Lung (tissue), 11 donors: ENCODE measurements at regions not wholly inside any gene's neighbourhood (a gene's known extent, or its start where the extent isn't known, plus 50 kb on each side); places are given as distances from the start of the nearest gene placed in this dataset.

Source experiments
- ATAC-seq: fragments of 200-7000 bp; cut with Tn5 transposase; one replicate; pipeline ENCODE4 v1.9.1; 2020; ENCODE audit warnings: moderate number of reproducible peaks; ENCODE audit not compliant: insufficient read depth, low FRiP score
- DNase-seq, 3 donors: peaks; one replicate each; pipeline ENCODE4 v3.0.0-alpha.2; 2013 to 2017
- H3K27ac ChIP-seq, 2 donors: one replicate each; pipeline ENCODE4 v1.5.1; 2013; ENCODE audit warnings: mild to moderate bottlenecking in 2 of 2, moderate library complexity in 2 of 2, control low read depth in 1 of 2, inconsistent platforms in 1 of 2, low read depth in 1 of 2, low read length in 1 of 2
- H3K27me3 ChIP-seq, 3 donors: one replicate each; pipeline ENCODE4 v1.5.1; 2013; ENCODE audit warnings: low read length in 2 of 3; ENCODE audit not compliant: control insufficient read depth in 3 of 3, insufficient read depth in 3 of 3
- H3K36me3 ChIP-seq, 4 donors: one replicate each; pipeline ENCODE4 v1.5.1; 2013; ENCODE audit warnings: low read length in 4 of 4, mild to moderate bottlenecking in 1 of 4, moderate library complexity in 1 of 4; ENCODE audit not compliant: control insufficient read depth in 4 of 4, insufficient read depth in 4 of 4
- H3K4me1 ChIP-seq, 5 donors: one replicate each; pipeline ENCODE4 v1.5.1; 2013; ENCODE audit warnings: low read length in 5 of 5, mild to moderate bottlenecking in 2 of 5, moderate library complexity in 1 of 5; ENCODE audit not compliant: control insufficient read depth in 5 of 5, insufficient read depth in 5 of 5
- H3K4me3 ChIP-seq: one replicate; pipeline ENCODE4 v1.5.1; 2013; ENCODE audit warnings: mild to moderate bottlenecking, control low read depth, moderate library complexity
- H3K9ac ChIP-seq, 2 donors: one replicate each; pipeline ENCODE4 v1.5.1; 2013; ENCODE audit warnings: low read length in 2 of 2, control low read depth in 1 of 2; ENCODE audit not compliant: insufficient read depth in 1 of 2
- H3K9me3 ChIP-seq, 4 donors: one replicate each; pipeline ENCODE4 v1.5.1; 2013; ENCODE audit warnings: low read length in 3 of 4, mild to moderate bottlenecking in 1 of 4, moderate library complexity in 1 of 4; ENCODE audit not compliant: control insufficient read depth in 4 of 4, insufficient read depth in 3 of 4
- CTCF ChIP-seq: IDR thresholded peaks from 2 replicates; pipeline ENCODE4 v1.5.1; 2012; ENCODE audit warnings: mild to moderate bottlenecking; ENCODE audit errors: control extremely low read depth, extremely low read depth
- WGBS, 2 donors: extraction: QIAGEN DNeasy Blood & Tissue Kit; methylation state at CpG; one replicate each; pipeline ENCODE4 v1.1.7; 2013; 5-methylcytosine and 5-hydroxymethylcytosine counted together
- donor health status: control.
- donor health status: control.
- donor health status: Bipolar disorder and iron deficiency.
- donor health status: healthy.
- donor health status: DM: yes; HTN: yes; CAD: no.

DNA sequence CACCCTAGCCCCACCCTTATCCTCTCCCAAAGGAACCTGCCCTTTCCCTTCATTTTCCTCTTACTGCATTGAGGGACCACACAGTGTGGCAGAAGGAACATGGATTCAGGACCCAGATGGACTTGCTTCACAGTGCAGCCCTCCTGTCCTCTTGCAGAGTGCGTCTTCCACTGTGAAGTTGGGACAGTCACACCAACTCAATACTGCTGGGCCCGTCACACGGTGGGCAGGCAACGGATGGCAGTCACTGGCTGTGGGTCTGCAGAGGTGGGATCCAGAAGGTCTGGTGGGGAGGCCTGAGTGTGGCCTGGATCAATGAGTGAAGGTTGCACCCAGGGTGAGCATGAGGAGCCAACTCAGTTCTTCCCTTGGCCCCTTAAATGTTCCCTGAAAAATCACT lies 129.9 kb upstream of the B3GAT1 start:
- Histone ChIP-seq H3K36me3 (no peaks in the 10 kb centered on the region), H3K9me3 (peaks cover 0 to 10% (median 0%) of the 10 kb centered on the region in 4 donors), H3K4me1 (peaks cover 0 to 2% (median 0%) of the 10 kb centered on the region in 5 donors), H3K27me3 (no peaks in the 10 kb centered on the region), H3K4me3 (no peak overlapping the region), H3K9ac (no peak overlapping the region), H3K27ac (no peak overlapping the region)
- DNase-seq (no peak), ATAC-seq (no peak)
- 93 to 94% methylated on average over 4 of the region's 4 CpGs for WGBS, 2 donors
- no peak for TF ChIP-seq CTCF

DNA sequence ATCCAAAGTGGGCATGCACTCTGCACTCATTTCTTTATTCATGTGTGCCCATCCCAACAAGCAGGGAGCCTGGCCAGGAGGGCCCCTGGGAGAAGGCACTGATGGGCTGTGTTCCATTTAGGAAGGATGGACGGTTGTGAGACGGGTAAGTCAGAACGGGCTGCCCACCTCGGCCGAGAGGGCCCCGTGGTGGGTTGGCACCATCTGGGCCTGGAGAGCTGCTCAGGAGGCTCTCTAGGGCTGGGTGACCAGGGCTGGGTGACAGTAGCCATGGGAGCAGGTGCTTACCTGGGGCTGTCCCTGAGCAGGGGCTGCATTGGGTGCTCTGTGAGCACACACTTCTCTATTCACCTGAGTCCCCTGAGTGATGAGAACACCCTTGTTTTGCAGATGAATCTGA lies 129.3 kb upstream of the B3GAT1 start:
- no peak overlapping the region for H3K9ac ChIP-seq
- DNase-seq (no peak), ATAC-seq (no peak)
- H3K9me3 ChIP-seq, result peaks cover 0 to 10% (median 0%) of the 10 kb centered on the region in 4 donors
- H3K4me3 ChIP-seq, result no peak overlapping the region
- no peak overlapping the region for H3K27ac ChIP-seq
- 63 to 68% methylated on average over 6 of the region's 6 CpGs for WGBS, 2 donors
- H3K36me3 ChIP-seq, result no peaks in the 10 kb centered on the region
- H3K4me1 ChIP-seq, result peaks cover 0 to 2% (median 0%) of the 10 kb centered on the region in 5 donors
- no peak for TF ChIP-seq CTCF
- no peaks in the 10 kb centered on the region for H3K27me3 ChIP-seq

DNA sequence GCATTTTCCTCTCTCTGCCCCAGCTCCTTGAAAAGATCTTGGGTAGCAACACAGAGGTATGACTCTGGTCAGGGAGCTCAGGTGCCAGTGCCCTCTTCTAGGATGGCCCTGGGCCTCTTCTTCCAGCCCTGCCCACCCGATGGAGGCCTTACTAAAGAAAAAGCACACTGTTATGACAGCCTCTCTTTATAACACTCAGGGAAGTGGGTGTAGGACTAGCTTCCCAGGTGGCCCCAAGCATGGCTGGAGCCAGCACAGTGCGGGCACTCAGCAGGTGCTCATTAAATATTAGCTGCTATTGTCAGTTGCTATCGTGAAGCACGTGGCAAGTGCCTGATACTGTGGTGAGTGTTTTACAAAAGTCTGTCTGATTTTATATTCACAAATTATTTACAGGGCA lies 127.2 kb upstream of the B3GAT1 start:
- Histone ChIP-seq H3K36me3 (no peaks in the 10 kb centered on the region), H3K9me3 (peaks cover 0 to 10% (median 0%) of the 10 kb centered on the region in 4 donors), H3K9ac (no peak overlapping the region), H3K4me1 (peaks cover 0 to 2% (median 0%) of the 10 kb centered on the region in 5 donors), H3K27me3 (no peaks in the 10 kb centered on the region), H3K27ac (no peak overlapping the region), H3K4me3 (no peak overlapping the region)
- no peak for TF ChIP-seq CTCF
- WGBS, 2 donors, result 74 to 75% methylated on average over 4 of the region's 4 CpGs
- peak in 1 of 3 donors; percentile 7 for DNase-seq
- no peak for ATAC-seq

DNA sequence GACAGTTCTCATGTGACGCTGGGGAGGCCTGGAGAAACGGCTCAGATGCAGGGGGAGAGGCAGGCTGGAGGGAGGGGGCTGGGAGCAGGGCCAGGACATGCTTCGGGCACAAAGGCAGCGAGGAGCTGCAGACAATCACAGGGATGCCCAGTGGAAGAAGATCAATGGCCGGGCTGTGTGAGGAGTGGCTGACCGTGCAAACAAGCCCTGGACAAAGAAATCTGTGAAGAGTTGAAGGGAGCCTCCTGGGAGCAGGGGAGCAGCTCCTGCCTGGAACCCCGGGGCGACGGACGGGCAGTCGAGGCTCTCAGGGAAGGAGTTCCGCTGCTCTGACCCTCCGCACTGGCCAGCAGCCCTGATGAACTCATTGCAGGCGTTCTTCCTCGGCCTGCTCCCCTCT lies 126.7 kb upstream of the B3GAT1 start:
- Histone ChIP-seq H3K9ac (no peak overlapping the region), H3K9me3 (peaks cover 0 to 10% (median 0%) of the 10 kb centered on the region in 4 donors), H3K4me3 (no peak overlapping the region), H3K27ac (no peak overlapping the region), H3K36me3 (no peaks in the 10 kb centered on the region), H3K4me1 (peaks cover 0 to 2% (median 0%) of the 10 kb centered on the region in 5 donors), H3K27me3 (no peaks in the 10 kb centered on the region)
- DNase-seq, result peak in 1 of 3 donors; percentile 3
- WGBS, 2 donors, result 78 to 81% methylated on average over 13 to 15 of the region's 15 CpGs
- TF ChIP-seq CTCF, result no peak
- no peak for ATAC-seq
